Liver (tissue), 3 donors: ENCODE measurements at regions not wholly inside any gene's neighbourhood (a gene's known extent, or its start where the extent isn't known, plus 50 kb on each side); places are given as distances from the start of the nearest gene placed in this dataset.

Source experiments
- CTCF ChIP-seq: fragments of 150-350 bp; IDR thresholded peaks from 2 replicates; pipeline ENCODE4 v1.5.1; 2017; ENCODE audit warnings: improper control_type of control experiment, low read depth, low read length; ENCODE audit not compliant: missing input control
- HNF4A ChIP-seq, 2 donors: conservative IDR thresholded peaks; 2 replicates each; pipeline ENCODE4 v1.6.1; 2016; ENCODE audit warnings: antibody characterized with exemption in 2 of 2, mild to moderate bottlenecking in 2 of 2
- TF ChIP-seq, protein P1 (sequence below): IDR thresholded peaks from 2 replicates; pipeline ENCODE4 v1.6.1; 2016; ENCODE audit warnings: antibody characterized with exemption
- donor health status: healthy.
- donor health status: healthy.

DNA sequence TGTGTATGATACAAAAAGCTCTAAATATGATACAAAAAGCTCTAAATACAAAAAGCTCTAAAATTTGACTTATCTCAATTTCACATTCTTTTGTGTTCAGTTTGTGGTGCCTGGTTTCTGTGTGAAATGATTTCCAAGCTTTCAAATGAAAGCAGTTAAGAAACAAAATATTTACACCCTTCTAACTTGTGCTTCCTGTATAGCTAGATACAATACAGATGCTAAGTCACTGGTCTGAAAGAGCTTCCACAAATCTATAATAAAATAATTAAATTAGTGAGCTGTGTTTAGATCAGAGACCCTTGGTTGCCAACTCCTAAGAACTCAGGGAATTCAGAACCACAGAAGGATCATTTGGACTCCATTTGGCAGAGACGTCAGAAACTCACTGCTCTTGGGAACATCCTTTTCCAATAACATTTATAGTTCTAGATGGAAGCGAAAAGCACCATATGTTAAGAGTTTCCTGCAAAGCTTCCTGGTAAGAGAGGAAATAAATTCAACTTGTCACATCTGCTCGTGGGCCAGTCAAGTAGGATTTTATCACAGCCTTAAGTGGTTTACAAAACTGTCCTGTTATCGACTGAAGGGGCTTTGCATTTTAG lies 1079.1 kb downstream of the ADGRL2 start:
- TF ChIP-seq CTCF (no peak), HNF4A (conservative IDR thresholded peaks at IDR 0.05) (no peak)
- TF ChIP-seq, protein P1, sequence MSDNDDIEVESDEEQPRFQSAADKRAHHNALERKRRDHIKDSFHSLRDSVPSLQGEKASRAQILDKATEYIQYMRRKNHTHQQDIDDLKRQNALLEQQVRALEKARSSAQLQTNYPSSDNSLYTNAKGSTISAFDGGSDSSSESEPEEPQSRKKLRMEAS, result no peak
